Activated CD8-positive, alpha-beta memory T cell treated with anti-CD3 and anti-CD28 coated beads, Interleukin-2, amount 10 ng/mL, durations not matched to agents 7 days and 5 days (primary cell): ENCODE measurements at regions not wholly inside any gene's neighbourhood (a gene's known extent, or its start where the extent isn't known, plus 50 kb on each side); places are given as distances from the start of the nearest gene placed in this dataset.

Experiments
- ATAC-seq: fragments of 150-1000 bp; cut with Tn5 transposase; one replicate; pipeline ENCODE4 v1.10.0; 2021; ENCODE audit warnings: moderate library complexity
- CTCF ChIA-PET: fragments of 350-600 bp; sonication (Branson Sonifier 250); formaldehyde crosslinking; loops from one replicate; lab custom pipeline; 2021; ENCODE audit warnings: antibody characterized with exemption; lab: Charles Lee
- DNase-seq: peaks from one replicate; pipeline ENCODE4 v3.0.0-alpha.2; 2020
- H3K27ac Mint-ChIP-seq: one replicate; pipeline ENCODE4 v1.8.0; 2021; ENCODE audit warnings: mild to moderate bottlenecking, mixed read lengths
- H3K27me3 Mint-ChIP-seq: one replicate; pipeline ENCODE4 v1.8.0; 2021; ENCODE audit warnings: mixed read lengths
- H3K36me3 Mint-ChIP-seq: one replicate; pipeline ENCODE4 v1.8.0; 2021; ENCODE audit warnings: mild to moderate bottlenecking, mixed read lengths
- H3K4me1 Mint-ChIP-seq: one replicate; pipeline ENCODE4 v1.8.0; 2021; ENCODE audit warnings: mixed read lengths
- H3K4me3 Mint-ChIP-seq: one replicate; pipeline ENCODE4 v1.8.0; 2021; ENCODE audit warnings: mild to moderate bottlenecking, moderate library complexity, mixed read lengths
- H3K9me3 Mint-ChIP-seq: one replicate; pipeline ENCODE4 v1.8.0; 2022; ENCODE audit warnings: low read depth, mixed read lengths

- CTCF ChIA-PET: no interaction called here
- Mint-ChIP-seq H3K27me3 (no peaks in the 10 kb centered on the region), H3K4me3 (no peak overlapping the region), H3K36me3 (no peaks in the 10 kb centered on the region), H3K4me1 (no peaks in the 10 kb centered on the region), H3K9me3 (peaks cover 6% of the 10 kb centered on the region), H3K27ac (no peak overlapping the region)
- ATAC-seq: no peak
- no peak for DNase-seq
Measured at GRCh38 chr11:21811572-21811971, 381.3 kb upstream of the ANO5 start.

DNA sequence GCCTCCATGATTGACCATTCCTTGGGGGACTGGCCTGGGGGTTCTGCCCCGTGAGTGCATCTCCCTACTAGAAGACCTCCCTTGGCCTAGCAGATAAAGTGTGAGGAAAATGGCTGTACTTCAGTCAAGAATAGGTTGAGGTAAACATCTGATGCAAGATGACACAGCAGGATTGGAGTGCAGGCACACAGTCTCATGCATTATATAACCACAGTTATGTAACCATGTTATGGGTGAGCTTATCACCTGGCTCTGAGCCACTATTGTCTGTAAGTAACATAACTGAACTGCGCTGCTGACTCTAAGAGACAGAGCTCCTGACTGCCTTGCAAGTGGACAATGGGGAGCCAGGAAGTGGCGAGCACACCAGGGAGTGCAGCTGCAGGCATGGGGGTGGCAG lies 378.7 kb upstream of the ANO5 start:
- H3K27me3 Mint-ChIP-seq: no peaks in the 10 kb centered on the region
- H3K4me3 Mint-ChIP-seq: no peak overlapping the region
- H3K4me1 Mint-ChIP-seq: no peaks in the 10 kb centered on the region
- H3K27ac Mint-ChIP-seq: no peak overlapping the region
- peaks cover 8% of the 10 kb centered on the region for H3K9me3 Mint-ChIP-seq
- CTCF ChIA-PET: no interaction called here
- DNase-seq (no peak), ATAC-seq (no peak)
- H3K36me3 Mint-ChIP-seq: no peaks in the 10 kb centered on the region

- ATAC-seq: no peak
- CTCF ChIA-PET: no interaction called here
- no peak for DNase-seq
- H3K4me3 Mint-ChIP-seq: no peak overlapping the region
- no peaks in the 10 kb centered on the region for H3K36me3 Mint-ChIP-seq
- no peaks in the 10 kb centered on the region for H3K27me3 Mint-ChIP-seq
- peaks cover 6% of the 10 kb centered on the region for H3K9me3 Mint-ChIP-seq
- no peaks in the 10 kb centered on the region for H3K4me1 Mint-ChIP-seq
- no peak overlapping the region for H3K27ac Mint-ChIP-seq
Measured at GRCh38 chr11:21817696-21818095, 375.2 kb upstream of the ANO5 start.

GRCh38 chr11:21820176-21820575 lies 372.7 kb upstream of the ANO5 start:
- no peak for DNase-seq
- Mint-ChIP-seq H3K4me1 (no peaks in the 10 kb centered on the region), H3K36me3 (no peaks in the 10 kb centered on the region), H3K9me3 (peaks cover 7% of the 10 kb centered on the region), H3K27ac (no peak overlapping the region), H3K4me3 (no peak overlapping the region), H3K27me3 (no peaks in the 10 kb centered on the region)
- no peak for ATAC-seq
- CTCF ChIA-PET: no interaction called here

GRCh38 chr11:21825127-21825526 lies 367.8 kb upstream of the ANO5 start:
- no peaks in the 10 kb centered on the region for H3K27me3 Mint-ChIP-seq
- H3K4me1 Mint-ChIP-seq: no peaks in the 10 kb centered on the region
- peaks cover 4% of the 10 kb centered on the region for H3K9me3 Mint-ChIP-seq
- H3K36me3 Mint-ChIP-seq: no peaks in the 10 kb centered on the region
- H3K4me3 Mint-ChIP-seq: no peak overlapping the region
- ATAC-seq (no peak), DNase-seq (no peak)
- CTCF ChIA-PET: no interaction called here
- no peak overlapping the region for H3K27ac Mint-ChIP-seq

DNA sequence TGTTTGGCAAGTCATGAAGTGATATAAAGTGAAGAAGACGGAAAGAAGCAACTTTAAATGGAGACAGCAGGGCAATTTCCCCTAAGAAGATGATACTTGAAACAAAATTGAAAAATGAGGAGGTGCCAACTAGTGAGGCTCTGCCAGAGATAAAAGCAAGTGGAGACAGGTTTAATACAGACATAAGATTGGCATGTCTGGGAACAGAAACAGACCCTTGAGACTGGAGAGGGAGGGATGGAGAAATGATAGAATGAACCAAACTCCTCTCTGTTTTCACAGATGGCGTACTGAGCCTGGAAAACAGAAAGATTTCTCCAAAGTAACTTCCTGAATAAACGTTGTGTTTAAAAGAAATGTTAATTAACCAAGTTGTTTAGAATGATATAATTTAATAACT lies 354.5 kb upstream of the ANO5 start:
- ATAC-seq (no peak), DNase-seq (no peak)
- H3K36me3 Mint-ChIP-seq: no peaks in the 10 kb centered on the region
- H3K27me3 Mint-ChIP-seq: no peaks in the 10 kb centered on the region
- no peaks in the 10 kb centered on the region for H3K4me1 Mint-ChIP-seq
- no peak overlapping the region for H3K4me3 Mint-ChIP-seq
- CTCF ChIA-PET: no interaction called here
- no peak overlapping the region for H3K27ac Mint-ChIP-seq
- peaks cover 11% of the 10 kb centered on the region for H3K9me3 Mint-ChIP-seq

GRCh38 chr11:21839796-21840195 lies 353.1 kb upstream of the ANO5 start:
- H3K9me3 Mint-ChIP-seq: peaks cover 9% of the 10 kb centered on the region
- CTCF ChIA-PET: no interaction called here
- no peak for DNase-seq
- no peak overlapping the region for H3K4me3 Mint-ChIP-seq
- no peak for ATAC-seq
- no peaks in the 10 kb centered on the region for H3K4me1 Mint-ChIP-seq
- no peak overlapping the region for H3K27ac Mint-ChIP-seq
- H3K27me3 Mint-ChIP-seq: no peaks in the 10 kb centered on the region
- H3K36me3 Mint-ChIP-seq: no peaks in the 10 kb centered on the region

DNA sequence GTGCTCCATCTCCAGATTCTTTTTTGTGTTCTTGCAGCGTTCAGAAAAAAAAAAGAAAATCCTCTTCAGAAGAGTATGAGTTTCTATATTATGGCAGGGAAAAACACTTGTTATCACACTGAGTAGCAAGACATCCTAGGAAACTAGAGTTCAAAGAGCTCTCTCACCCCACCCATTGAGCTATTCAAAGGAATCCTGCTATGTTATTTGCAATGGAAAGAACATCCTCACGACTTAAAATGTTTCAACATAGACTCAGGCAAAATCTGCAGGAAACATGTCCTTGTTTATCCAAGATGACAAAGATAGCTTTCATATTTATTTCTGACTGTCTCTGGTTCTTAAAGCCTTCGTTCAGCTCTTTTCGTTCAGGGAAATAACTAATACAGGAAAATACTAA lies 331.6 kb upstream of the ANO5 start:
- Mint-ChIP-seq H3K9me3 (peaks cover 9% of the 10 kb centered on the region), H3K4me3 (no peak overlapping the region), H3K36me3 (no peaks in the 10 kb centered on the region), H3K27me3 (no peaks in the 10 kb centered on the region), H3K27ac (no peak overlapping the region), H3K4me1 (no peaks in the 10 kb centered on the region)
- ATAC-seq: no peak
- CTCF ChIA-PET: no interaction called here
- DNase-seq: no peak

DNA sequence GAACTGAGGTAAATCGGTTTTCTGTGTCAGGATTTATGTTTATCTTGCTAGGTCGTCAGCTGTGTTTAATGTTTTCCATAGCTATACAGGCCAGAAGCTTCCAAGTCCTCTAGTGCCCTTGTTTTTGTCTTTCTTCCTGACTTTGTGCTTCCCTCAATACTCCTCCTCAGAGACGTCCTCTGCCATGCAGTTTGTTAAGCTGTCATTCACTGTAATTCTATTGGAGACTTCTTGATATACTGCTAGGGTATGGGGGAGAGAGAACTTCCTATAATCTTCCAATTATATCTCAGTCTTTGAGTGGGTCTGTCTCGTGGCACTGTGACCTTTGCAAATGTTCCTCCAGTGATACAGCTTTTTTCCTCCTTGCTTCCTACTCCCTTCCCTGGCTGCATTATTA lies 327.3 kb upstream of the ANO5 start:
- no peaks in the 10 kb centered on the region for H3K36me3 Mint-ChIP-seq
- H3K27me3 Mint-ChIP-seq: no peaks in the 10 kb centered on the region
- H3K9me3 Mint-ChIP-seq: peaks cover 6% of the 10 kb centered on the region
- no peaks in the 10 kb centered on the region for H3K4me1 Mint-ChIP-seq
- CTCF ChIA-PET: no interaction called here
- H3K27ac Mint-ChIP-seq: no peak overlapping the region
- H3K4me3 Mint-ChIP-seq: no peak overlapping the region
- no peak for ATAC-seq
- DNase-seq: no peak

DNA sequence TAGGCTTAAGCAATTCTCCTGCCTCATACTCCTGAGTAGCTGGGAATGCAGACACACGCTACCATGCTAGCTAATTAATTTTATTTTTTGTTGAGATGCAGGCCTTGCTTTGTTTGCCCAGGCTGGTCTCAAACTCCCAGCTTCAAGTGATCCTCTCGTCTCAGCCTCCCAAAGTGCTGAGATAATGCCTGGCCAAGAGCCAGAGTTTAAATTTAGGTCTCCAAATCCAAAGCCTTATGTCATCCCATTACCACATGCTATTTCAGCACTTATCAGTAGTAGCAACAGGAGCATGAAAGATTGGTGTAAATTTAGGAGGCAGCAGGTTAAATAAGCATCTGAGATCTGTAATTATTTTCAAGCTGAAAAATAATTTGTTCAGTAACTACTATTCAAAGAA lies 326.1 kb upstream of the ANO5 start:
- no peak overlapping the region for H3K27ac Mint-ChIP-seq
- H3K9me3 Mint-ChIP-seq: peaks cover 6% of the 10 kb centered on the region
- no peak for ATAC-seq
- no peaks in the 10 kb centered on the region for H3K4me1 Mint-ChIP-seq
- no peaks in the 10 kb centered on the region for H3K27me3 Mint-ChIP-seq
- no peak overlapping the region for H3K4me3 Mint-ChIP-seq
- no peak for DNase-seq
- no peaks in the 10 kb centered on the region for H3K36me3 Mint-ChIP-seq
- CTCF ChIA-PET: no interaction called here

DNA sequence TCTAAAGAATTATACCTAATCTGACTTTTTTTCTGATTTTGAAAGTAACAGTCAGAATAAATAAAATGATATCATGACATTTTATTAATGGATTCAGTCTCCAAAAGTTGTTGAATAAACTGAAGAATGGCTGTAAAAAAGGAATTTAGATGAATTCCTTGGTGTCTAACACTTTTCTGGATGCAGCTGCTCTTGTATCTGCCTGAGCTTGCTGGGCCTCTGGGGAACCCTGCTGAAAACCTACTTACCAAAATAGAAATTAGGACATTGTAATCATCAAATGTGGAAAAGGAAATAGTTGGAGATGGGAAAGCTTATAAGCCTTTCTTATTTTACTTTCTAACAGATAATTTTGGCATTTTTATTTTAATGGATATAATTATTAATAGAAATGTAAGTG lies 315.7 kb upstream of the ANO5 start:
- DNase-seq: no peak

DNA sequence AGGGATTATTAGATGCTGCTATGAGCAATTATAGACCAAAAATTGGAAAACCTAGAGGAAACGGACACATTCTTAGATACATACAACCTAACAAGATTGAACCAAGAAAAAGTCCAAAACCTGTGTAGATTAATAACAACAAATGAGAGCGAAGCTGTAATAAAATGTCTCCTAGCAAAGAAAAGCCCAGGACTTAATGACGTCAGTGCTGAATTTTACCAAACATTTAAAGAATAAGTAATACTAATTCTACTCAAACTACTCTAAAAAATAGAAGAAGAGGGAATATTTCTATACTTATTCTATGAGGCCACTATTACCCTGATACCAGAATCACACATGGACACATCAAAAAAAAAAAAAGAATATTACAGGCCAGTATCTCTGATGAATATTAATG lies 309.5 kb upstream of the ANO5 start:
- H3K4me3 Mint-ChIP-seq: no peak overlapping the region
- ATAC-seq: no peak

More for the DNA sequence above, 315.7 kb upstream of the ANO5 start:
- CTCF ChIA-PET: no interaction called here
- Mint-ChIP-seq H3K36me3 (no peaks in the 10 kb centered on the region), H3K4me1 (no peaks in the 10 kb centered on the region), H3K4me3 (no peak overlapping the region), H3K27me3 (no peaks in the 10 kb centered on the region), H3K27ac (no peak overlapping the region), H3K9me3 (peaks cover 2% of the 10 kb centered on the region)
- ATAC-seq: no peak

GRCh38 chr11:21888814-21889213 lies 304.1 kb upstream of the ANO5 start:
- DNase-seq (no peak), ATAC-seq (no peak)
- Mint-ChIP-seq H3K36me3 (no peaks in the 10 kb centered on the region), H3K9me3 (peaks cover 6% of the 10 kb centered on the region), H3K27ac (no peak overlapping the region), H3K4me3 (no peak overlapping the region), H3K4me1 (no peaks in the 10 kb centered on the region), H3K27me3 (no peaks in the 10 kb centered on the region)
- CTCF ChIA-PET: no interaction called here

More for the DNA sequence above, 309.5 kb upstream of the ANO5 start:
- no peak for DNase-seq
- no peak overlapping the region for H3K27ac Mint-ChIP-seq
- H3K27me3 Mint-ChIP-seq: no peaks in the 10 kb centered on the region
- H3K9me3 Mint-ChIP-seq: peaks cover 2% of the 10 kb centered on the region
- no peaks in the 10 kb centered on the region for H3K36me3 Mint-ChIP-seq
- CTCF ChIA-PET: no interaction called here
- no peaks in the 10 kb centered on the region for H3K4me1 Mint-ChIP-seq

DNA sequence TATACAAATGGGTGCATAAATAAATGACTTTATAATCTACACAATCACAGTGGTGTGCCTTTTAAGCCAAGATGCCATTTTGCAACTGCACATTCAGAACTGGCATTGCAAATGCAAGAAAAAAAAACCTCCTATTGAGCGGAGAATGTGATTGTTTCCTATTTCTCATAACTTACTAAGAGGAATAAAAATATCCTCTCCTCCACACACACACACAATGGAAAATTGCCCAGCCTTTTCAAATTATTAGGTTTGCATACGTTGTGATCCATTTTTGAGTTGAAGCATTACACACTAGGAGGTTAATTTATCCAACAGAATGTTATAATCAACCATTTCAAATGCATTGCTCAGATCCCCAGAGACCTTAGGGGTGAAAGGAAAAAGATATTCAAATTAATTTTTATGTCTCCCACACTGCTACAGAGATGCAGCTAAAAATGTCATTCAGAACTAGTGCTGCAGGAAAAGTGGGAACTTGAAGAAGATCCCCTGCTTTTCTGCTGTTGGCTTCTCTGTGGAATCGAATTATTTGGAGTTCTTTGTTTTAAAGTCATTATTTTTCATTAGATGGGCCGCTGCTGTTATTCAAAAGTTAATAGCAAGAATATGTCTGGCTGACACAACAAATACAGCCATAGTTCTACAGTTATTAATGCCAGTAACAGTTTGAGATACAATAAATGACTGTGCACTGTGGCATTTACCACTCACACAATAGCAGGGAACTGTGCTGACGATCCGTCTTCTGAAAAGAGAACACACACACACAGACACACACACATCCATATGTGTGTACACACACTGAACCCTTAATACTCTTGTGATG lies 299.9 kb upstream of the ANO5 start:
- Mint-ChIP-seq H3K27me3 (no peaks in the 10 kb centered on the region), H3K27ac (no peak overlapping the region), H3K4me3 (no peak overlapping the region), H3K9me3 (peaks cover 6% of the 10 kb centered on the region), H3K36me3 (no peaks in the 10 kb centered on the region), H3K4me1 (no peaks in the 10 kb centered on the region)
- CTCF ChIA-PET: no interaction called here
- ATAC-seq (no peak), DNase-seq (no peak)

DNA sequence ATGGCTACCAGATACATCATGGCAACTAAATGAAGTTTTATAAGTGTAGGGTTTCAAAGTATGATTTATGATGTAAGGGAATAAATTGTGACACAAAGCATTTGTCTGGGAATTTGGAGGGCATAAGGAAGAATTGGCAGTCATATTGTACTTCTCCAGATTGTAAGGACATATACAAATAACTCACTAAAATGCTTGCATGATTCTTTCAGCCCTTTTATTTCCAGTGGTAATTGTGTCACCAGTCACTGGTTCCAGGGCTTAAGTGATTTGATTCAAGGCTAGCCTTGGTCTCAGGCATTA lies 299.4 kb upstream of the ANO5 start:
- Mint-ChIP-seq H3K4me3 (no peak overlapping the region), H3K27ac (no peak overlapping the region)
- CTCF ChIA-PET: no interaction called here

More for the DNA sequence above, 299.4 kb upstream of the ANO5 start:
- DNase-seq (no peak), ATAC-seq (no peak)
- H3K36me3 Mint-ChIP-seq: no peaks in the 10 kb centered on the region
- H3K4me1 Mint-ChIP-seq: no peaks in the 10 kb centered on the region
- no peaks in the 10 kb centered on the region for H3K27me3 Mint-ChIP-seq
- H3K9me3 Mint-ChIP-seq: peaks cover 4% of the 10 kb centered on the region
